Esophagus squamous epithelium (tissue), 4 donors: ENCODE measurements at regions not wholly inside any gene's neighbourhood (a gene's known extent, or its start where the extent isn't known, plus 50 kb on each side); places are given as distances from the start of the nearest gene placed in this dataset.

ENCODE experiments used
- POLR2A ChIP-seq, 4 donors: fragments of 450-650 bp; IDR thresholded peaks; one replicate each; pipeline ENCODE4 v1.6.1; 2017; ENCODE audit warnings: antibody characterized with exemption in 4 of 4, mild to moderate bottlenecking in 4 of 4, moderate library complexity in 3 of 4
- TF ChIP-seq, protein P1 (sequence below), 6 experiments: fragments of 450-650 bp in 4 of 6; fragments of 200-600 bp in 2 of 6; sonication (generic) in 2 of 6; IDR thresholded peaks; one replicate each; pipeline ENCODE4 v1.5.1; 2016 to 2019; ENCODE audit warnings: antibody characterized with exemption in 6 of 6, mild to moderate bottlenecking in 4 of 6, moderate library complexity in 4 of 6

DNA sequence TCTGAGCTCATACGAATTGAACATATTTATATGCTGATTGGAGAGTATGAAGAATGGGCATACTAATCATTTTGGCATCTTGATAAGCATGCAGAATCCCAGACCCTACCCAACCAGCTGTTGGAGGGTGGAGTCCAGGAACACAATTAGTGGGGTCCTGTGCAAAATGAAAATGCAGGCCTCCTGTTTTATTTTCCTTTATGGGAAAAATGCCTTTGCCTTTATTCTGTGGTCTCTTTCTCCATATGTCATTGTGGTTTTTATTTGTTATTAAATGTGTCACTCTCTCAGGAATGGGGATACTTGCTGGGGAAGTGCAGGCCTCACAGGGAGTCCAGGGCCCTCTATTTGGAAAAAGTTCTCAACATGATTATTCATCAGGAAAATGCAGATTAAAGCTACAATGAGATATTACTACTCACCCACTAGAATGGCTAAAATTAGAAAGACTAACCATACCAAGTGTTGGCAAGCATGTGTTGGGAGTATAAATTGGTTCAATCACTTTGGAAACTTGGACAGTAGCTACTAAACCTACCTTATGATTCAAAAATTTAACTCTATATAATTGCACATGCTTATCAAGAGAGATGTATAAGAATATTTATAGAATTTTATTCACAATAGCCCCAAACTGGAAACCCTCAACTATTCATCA, 185.1 kb upstream of the FOXN2 start:
- no peak for TF ChIP-seq POLR2A (IDR thresholded peaks at IDR 0.05)
- TF ChIP-seq, protein P1, sequence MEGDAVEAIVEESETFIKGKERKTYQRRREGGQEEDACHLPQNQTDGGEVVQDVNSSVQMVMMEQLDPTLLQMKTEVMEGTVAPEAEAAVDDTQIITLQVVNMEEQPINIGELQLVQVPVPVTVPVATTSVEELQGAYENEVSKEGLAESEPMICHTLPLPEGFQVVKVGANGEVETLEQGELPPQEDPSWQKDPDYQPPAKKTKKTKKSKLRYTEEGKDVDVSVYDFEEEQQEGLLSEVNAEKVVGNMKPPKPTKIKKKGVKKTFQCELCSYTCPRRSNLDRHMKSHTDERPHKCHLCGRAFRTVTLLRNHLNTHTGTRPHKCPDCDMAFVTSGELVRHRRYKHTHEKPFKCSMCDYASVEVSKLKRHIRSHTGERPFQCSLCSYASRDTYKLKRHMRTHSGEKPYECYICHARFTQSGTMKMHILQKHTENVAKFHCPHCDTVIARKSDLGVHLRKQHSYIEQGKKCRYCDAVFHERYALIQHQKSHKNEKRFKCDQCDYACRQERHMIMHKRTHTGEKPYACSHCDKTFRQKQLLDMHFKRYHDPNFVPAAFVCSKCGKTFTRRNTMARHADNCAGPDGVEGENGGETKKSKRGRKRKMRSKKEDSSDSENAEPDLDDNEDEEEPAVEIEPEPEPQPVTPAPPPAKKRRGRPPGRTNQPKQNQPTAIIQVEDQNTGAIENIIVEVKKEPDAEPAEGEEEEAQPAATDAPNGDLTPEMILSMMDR (IDR thresholded peaks at IDR 0.05), result no peak
